ENCODE measurements at regions not wholly inside any gene's neighbourhood (a gene's known extent, or its start where the extent isn't known, plus 50 kb on each side); places are given as distances from the start of the nearest gene placed in this dataset.
A peak's percentile ranks its signal among the peaks of the same experiment; 100 is the strongest.
"Not testable (repeated sequence)": the region's sequence is repeated elsewhere in the genome, so short reads cannot be mapped to it uniquely, and the experiment has no call there.

DNA sequence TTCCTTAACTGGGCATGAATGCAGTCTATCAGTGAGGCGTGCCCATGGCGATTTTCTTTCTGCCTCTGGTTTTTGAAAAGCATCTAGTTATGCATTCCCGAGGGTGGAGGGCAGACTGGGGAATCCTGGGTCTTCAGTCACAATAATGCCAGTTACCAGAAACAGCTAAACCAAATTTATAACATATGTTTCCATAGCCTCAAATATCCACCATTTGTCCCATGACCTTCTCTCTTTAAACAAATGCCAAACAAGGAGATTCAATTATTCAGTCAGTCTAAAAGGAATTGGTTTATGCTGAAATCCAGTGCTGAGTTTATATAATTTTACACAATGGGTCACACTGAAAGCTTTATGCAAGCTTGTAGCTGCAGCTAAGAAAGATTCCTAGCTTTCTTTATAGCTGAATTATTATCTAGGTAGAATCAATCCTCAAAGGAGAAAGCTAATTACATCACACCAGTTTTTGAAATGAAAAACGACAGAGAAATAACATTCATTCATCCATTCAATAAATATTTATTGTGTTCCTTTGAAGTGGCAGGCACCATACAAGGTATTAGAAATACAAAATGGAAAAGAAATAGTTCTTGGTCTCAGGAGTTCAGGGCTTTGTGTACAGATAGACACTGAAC is 131.3 kb upstream of the RAP1B start:
- DNase-seq (ENCODE audit: low spot score) = no peak

DNA sequence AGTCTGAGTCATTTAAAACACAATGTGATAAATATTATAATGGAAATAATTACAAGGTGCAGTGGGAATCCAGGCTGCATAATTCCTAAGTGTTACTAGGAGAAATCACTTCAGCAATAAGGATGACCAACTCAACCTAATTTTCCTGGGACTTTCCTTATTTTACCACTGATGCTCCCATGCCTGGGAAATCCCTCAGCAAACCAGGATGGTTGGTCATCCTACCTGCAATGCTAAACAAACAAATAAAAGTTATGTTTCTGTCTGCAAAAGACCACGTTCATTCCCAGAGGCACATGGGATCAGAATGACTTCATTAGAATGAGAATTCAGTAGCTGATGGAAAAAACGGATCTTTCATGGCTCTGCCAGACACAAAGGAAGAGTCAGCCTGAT is 130.8 kb upstream of the RAP1B start:
- no peak for DNase-seq (ENCODE audit: low spot score)

DNA sequence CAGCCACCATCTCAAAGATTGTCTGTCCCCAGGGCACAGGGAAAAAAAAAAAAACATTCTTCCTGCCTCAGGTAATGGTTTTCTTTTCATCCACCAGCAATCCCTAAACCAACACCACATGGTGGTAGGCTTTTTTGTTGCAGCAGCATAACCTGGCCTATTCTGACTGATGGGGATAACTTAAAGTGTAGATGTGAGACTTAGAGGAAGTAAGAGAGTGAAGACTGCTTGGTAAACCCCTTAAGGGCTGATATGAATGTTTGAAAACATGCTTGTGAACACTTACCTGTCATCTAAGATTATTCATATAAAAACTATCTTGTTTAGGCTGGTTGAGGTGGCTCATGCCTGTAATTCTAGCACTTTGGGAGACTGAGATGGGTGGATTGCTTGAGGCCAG is 130.2 kb upstream of the RAP1B start:
- no peak for DNase-seq (ENCODE audit: low spot score)

DNA sequence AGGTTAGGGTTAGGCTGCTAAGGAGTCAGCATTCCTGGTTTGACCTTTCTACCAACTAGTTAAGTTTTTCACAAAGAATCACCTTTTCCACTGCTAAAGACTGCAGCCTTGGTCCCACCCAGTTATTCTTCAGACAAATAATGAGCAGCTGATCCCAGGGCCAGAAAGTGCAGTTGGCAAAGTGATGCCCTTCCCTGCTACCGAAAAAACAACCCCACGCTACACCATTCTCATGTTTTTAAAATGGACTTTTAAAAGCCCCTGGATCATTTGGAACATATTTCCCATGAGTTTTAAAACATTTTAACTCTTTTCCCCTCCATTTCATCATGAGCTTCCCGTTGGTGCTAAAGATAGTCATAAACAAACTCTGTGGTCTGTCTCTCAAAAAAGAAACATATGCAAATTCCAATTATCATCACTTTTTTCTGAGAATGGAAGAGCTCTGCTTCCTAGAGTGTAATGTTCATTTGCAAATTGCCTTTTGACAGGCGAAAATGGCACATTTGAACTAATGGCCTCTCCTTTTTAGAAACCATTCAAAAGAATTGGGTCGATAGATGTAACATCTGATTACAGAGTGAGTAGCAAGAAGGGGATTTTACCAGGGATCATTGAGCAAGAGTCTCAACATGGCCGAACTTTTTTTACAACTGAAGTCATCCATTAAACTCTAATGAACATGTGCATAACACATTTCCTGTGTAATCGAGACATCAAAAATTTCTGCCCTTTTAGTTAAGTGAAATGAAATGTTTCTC is 129.3 kb upstream of the RAP1B start:
- peak; percentile 60 for DNase-seq (ENCODE audit: low spot score)

DNA sequence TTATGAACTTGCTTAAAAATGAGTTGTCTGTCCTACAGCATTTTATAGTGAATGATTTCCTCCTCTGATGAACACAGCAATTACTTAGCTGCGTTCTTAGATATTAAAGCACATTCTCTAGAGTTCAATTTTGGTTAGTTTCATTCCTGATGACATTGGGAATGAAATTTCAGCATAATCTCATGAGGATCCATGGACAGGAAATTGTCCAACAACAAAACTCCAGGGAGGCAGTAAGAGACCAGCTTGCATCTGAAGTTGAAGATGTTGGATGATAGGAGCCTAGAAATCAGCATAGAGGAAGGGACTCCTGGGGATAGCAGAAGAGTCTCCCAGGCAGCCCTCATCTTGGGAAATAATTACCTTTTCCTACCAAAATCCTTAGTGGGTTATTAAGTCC is 128.7 kb upstream of the RAP1B start:
- DNase-seq (ENCODE audit: low spot score) = no peak

DNA sequence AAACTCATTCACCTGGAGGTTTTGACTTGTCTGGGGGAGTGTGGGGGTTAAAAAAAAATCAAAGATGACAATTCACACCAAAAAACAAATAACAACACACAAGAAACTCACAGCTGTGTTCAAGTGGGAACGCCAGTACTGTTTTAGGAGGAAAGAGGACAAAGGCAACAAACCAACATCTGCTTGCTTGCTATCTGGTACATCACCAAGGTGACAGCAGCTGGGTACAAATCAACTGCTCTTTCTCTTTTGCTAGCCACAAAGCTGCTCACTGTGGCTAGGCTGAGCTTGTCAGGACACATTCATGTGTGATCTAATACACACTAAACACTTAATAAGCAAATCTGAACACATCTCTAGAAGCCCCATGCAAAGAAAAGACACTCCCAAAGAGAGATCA is 128.0 kb upstream of the RAP1B start:
- peak; percentile 72 for DNase-seq (ENCODE audit: low spot score)

DNA sequence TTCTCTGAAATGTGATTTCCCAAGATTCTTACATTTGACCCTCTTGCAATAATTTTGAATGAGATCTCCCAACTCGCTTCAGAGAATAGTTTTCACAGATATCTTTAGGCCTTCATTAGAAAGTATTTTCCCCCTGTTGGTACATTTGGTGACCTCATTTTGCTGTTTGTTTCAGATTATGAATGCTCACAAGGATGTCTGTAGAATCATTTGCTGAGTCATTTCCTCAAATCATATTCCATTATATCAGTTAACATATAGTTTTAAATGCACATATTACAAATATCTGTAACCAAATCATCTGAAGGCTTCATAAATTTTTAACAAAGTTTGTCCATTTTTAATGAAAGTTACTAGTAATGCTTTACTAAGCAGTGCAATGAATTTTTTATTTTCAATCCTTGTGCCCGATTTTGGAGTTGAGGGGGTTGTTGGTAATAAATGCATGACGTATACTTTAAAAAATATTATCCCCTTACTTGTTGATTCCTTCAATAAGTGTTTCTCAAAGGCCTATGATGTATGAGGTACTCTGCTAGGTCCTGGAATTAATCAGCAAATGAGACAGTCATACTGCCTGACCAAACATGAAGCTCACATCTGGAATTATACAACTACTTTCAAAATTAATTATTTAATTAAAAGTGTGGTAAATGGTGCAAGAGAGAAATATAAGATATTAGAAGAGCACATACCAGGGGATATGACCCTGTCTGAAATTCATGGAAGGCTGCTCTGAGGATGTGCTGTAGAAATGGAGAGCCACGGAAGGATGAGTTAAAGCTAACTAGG is 126.9 kb upstream of the RAP1B start:
- peak; percentile 40 for DNase-seq (ENCODE audit: low spot score)

DNA sequence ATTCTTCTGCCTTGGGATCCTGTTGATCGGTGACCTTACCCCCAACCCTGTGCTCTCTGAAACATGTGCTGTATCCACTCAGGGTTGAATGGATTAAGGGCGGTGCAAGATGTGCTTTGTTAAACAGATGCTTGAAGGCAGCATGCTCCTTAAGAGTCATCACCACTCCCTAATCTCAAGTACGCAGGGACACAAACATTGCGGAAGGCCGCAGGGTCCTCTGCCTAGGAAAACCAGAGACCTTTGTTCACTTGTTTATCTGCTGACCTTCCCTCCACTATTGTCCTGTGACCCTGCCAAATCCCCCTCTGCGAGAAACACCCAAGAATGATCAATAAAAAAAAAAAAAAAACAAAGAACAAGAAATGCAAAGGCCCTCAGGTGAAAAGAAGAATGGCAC is 126.1 kb upstream of the RAP1B start:
- not testable (repeated sequence) for DNase-seq (ENCODE audit: low spot score)

DNA sequence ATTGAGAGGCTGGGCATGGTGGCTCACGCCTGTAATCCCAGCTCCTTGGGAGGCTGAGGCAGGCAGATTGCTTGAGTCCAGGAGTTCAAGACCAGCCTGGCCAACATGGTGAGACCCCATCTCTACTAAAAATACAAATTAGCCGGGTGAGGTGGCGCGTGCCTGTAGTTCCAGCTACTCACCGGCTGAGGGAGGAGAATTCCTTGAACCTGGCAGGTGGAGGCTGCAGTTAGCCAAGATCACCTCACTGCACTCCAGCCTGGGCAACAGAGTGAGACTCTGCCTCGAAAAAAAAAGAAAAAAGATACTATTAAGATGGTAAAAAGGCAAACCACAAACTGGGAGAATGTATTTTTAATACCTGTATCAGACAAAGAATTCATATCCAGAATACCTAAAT is 124.2 kb upstream of the RAP1B start:
- DNase-seq (ENCODE audit: low spot score) = not testable (repeated sequence)

DNA sequence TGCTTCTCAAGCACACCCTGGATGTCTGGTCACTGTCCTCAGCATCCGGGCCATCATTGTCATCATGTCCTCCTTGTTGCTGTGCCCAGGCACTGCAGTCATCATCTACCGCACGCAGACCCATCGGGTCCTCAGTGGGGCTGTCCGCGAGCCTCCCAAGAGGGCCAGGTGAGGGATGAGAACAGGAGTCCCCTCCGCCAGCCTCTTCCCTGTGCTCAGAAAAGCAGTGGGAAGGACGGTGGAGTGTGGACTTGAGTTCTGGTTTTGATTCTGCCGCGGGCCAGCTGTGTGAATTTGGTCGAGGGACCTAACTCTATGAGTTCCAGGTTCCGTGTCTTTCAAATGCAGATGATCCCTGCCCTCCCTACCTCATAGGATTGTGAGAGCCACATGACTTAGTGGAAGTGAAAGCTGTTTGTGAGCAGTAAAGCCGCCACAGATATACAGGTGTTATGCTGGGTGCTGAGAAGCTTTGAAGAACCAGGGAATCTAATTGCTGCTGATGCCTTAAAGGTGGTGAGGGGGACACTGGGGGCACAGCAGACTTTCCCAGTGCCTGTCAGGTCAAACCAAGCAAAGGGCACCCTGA is 122.9 kb upstream of the RAP1B start:
- DNase-seq (ENCODE audit: low spot score) = no peak

DNA sequence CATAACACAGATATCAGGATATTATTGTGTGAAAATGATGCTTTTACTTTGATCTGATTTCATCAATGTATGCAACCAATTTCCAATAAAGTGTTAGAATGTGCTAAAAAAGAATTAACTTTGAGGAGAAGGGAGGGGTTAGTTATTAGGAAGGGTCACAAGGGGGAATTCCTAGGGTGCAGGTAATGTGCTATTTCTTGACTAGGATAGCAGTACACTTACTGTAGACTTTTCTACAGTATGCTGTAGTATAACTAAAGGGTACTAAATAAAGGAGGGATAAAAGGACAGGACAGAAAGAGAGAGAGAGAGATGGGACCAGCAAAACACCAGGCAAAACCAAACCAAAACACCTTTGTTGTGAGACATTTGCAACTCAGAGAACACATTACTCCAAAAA is 121.4 kb upstream of the RAP1B start:
- no peak for DNase-seq (ENCODE audit: low spot score)

DNA sequence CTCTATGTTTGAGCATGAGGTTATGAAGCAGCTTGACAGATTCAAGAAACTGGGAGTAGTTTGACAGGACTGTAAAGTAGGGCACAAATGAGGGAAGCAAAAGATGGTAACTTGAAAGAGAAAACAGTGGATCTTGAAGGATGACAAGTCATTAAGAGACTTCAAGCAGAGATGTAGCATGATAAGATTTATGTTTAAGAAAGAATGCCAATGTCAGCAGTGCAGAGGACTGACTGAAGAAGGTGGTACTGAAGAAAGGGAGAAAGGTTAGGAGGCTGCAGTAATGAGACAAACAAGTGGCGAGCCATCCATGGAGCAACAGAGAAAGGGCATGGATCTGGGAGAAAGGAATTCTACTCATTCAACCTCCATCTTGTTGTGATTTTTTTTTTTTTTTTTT is 120.2 kb upstream of the RAP1B start:
- no peak for DNase-seq (ENCODE audit: low spot score)

DNA sequence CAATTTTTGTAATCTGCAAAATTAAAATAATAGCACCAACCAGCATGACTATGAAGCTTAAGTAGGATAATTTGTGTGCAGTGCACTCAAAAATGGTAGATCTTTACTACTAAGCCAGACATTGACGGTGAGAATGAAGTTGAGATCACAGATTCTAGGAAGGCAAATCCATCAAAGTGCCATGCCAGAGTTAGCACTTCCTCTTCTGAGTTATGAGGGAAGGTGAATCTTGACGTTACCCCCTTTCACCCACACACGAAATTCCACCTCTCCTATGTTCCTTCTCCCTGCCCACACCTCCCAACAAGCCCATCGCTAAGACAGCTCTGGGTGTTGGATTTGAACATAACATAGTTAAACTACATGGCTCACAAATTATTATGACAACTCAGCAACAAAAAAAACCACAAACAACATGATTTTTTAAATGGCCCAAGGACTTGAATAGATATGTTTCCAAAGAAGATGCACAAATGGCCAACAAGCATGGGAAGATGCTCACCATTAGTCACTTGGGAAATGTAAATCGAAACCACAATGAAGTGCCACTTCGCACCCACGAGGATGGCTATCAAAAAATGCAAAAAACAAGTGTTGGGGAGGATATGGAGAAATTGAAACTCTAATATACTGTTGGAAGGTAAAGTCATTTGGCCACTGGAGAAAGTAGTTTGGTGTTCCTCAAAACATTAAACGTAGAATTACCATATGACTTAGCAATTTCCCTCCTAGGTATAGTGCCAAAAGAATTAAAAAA is 119.3 kb upstream of the RAP1B start:
- no peak for DNase-seq (ENCODE audit: low spot score)

DNA sequence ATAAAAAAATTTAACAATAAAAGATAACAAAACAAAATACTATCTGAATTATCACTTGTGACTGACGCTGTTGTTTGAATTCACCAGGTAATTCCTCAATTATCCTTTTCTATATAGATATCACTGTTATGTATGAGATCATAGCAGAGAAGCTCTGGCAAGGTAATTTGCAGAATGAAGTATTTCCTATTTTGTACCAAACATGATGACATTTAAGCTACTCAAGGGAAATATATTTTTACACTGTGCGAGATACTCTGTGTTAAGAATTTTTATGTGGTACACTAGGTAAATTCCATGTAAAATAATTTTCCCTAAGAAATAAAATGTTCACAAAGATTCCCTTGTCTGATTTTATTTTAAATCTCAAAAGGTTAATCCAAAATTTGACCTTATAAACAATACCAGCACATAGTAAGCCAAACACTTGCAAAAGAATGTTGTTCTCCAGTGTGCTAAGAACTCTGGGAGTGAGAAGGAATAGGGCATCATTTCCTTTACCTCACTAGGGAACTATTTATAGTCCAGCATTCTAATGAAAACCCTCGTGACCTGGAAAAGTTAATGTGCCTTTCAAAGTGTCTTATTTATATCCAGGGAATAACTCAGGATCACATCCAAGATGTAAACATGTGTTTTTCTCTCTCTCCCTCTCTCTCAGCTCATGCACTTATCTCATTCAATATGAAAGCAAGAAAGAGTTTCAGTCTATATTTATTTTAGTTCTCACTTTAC is 115.2 kb upstream of the RAP1B start:
- DNase-seq (ENCODE audit: low spot score) = no peak

DNA sequence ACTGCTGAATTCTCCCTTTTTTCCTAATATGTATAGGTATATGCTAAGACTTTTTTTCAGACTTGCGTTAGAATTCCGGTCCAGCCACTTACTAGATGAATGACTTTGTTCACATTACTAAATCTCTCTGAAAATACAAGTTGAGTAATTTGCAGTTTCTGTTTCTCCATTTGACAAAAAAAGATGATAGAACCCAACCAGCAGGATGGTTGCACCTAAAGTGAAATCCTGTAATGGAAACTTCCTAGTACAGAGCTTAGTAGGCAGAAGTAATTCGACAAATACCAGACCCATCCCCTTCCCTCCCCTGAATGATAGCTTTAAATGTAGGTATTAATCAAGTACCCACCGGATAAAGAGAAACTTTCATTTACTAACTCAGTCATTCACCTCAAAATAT is 113.6 kb upstream of the RAP1B start:
- peak; percentile 6 for DNase-seq (ENCODE audit: low spot score)

DNA sequence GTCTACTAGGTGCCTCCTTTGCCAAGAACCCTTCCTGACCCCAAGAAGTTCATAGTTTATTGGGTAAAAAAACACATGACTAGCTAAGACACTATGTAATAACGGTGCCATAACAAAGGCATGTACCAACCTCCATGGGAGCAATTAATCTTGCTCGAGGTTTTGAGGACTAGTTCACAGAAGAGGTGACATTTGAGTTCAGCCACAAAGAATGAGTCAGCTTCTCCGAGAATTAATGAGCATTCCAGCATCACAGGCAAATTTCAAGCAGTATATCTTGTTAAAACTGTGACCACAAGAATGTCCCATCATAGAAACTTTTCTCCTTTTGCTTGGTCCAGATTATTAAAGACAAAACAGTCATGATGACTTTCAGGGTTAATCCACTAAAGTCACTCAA is 113.0 kb upstream of the RAP1B start:
- peak; percentile 68 for DNase-seq (ENCODE audit: low spot score)

DNA sequence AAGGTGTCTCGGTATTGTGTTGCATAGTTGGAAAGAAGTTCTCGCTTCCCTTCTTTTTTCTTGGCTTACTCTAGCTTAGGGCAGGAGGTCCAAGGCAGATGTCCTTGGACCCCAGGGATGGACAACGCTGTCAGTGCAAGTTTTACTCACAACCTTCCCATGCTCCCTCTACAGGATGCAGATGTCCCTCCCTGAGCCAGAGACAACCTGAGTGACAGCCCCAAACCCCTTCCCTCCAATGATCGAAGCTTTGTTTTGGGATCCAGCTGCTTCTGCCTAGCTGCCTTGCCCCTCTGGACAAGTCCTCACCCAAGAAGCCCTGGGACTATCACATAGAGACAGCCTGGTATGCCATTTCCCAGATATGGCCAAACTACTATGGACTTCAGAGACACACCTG is 112.0 kb upstream of the RAP1B start:
- no peak for DNase-seq (ENCODE audit: low spot score)

DNA sequence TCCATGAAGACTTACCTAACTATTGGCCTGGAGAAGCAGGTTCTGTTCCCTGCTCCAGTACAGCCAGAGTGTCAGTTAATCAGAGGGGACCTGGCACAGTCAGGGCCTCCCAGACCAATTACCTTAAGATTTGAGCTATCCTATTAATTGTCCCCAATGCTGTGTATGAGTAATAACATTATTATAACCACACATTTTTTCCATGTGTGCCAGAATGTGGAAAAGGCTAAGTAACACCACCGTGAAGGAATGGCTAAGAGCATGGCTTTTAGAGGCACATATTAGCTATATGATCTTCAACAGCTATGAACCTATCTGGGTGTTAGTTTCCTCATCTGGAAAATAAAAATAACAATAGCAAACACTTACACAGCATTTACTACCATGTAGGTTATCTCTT is 111.1 kb upstream of the RAP1B start:
- no peak for DNase-seq (ENCODE audit: low spot score)

DNA sequence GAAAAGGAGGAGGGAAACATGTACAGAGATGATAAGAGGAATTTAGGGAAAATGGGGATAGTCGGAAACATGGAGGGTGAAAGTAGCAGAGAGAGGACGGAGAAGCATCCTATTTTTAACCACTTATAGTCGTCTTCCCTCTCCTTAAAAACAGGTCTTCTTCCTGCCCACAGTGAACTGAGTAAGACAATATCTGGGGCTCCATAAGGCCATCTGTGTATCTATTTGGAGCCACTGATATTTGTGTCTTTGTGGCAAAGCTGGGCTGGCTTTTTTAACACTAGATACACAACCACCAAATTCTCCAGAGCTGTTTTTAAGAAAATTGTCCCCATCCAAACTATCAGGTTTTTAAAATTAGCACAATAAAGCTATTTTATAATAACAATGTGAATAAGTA is 109.5 kb upstream of the RAP1B start:
- DNase-seq (ENCODE audit: low spot score) = no peak

DNA sequence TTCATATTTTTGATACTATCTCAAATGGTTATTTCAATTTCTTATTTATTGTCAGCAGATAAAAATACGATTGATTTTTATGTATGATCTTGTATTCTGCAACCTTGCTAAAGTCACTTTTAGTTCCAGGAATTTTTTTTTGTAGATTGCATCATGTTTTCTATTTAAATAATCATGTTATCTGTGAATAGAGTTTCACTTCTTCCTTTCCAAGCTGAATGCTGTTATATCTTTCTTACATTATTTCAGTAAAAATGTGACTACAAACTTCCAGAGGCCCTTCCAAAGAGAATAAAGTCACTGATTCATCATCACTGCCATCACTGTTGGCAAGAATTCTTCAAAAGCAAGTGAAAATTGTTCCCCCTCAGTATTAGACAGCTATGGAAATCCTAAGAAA is 104.7 kb upstream of the RAP1B start:
- DNase-seq (ENCODE audit: low spot score) = no peak

DNA sequence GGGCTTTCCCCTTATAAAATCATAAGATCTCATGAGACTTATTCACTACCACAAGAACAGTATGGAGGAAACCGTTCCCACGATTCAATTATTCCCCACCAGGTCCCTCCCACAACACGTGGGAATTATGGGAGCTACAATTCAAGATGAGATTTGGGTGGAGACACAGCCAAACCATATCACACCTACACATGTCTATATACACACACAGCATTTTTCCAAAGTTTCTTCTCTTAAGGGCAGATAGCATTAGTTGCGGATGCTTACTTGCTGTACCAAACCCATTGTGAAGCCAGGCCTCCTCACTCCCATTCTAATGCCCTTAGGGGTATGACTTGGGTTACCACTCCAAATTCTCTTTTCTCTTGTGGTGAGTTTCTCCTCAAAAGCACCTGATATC is 104.1 kb upstream of the RAP1B start:
- DNase-seq (ENCODE audit: low spot score) = no peak

Data from CD4-positive, alpha-beta T cell treated with Interleukin-2 at 100 ng/mL for 4 hours (primary cell).